OCI-LY1 (cell line): ENCODE measurements at regions not wholly inside any gene's neighbourhood (a gene's known extent, or its start where the extent isn't known, plus 50 kb on each side); places are given as distances from the start of the nearest gene placed in this dataset.
"Not testable (repeated sequence)": the region's sequence is repeated elsewhere in the genome, so short reads cannot be mapped to it uniquely, and the experiment has no call there.

Source experiments
- H2AFZ ChIP-seq: fragments of 200-600 bp; sonication (generic), shearing (Covaris generic); 2 replicates; pipeline ENCODE4 v1.6.0; 2014; ENCODE audit warnings: antibody characterized with exemption, mild to moderate bottlenecking, low read length
- H3F3A ChIP-seq: fragments of 200-600 bp; sonication (generic), shearing (Covaris generic); 2 replicates; pipeline ENCODE4 v1.6.0; 2014; ENCODE audit warnings: mild to moderate bottlenecking, antibody characterized with exemption, low read length, moderate library complexity; ENCODE audit not compliant: insufficient read depth
- H3K27ac ChIP-seq: fragments of 200-600 bp; sonication (generic); 2 replicates; pipeline ENCODE4 v1.5.1; 2014; ENCODE audit warnings: low read length, mixed run types, mild to moderate bottlenecking, low read depth; ENCODE audit not compliant: poor library complexity, severe bottlenecking
- H3K27me3 ChIP-seq: fragments of 200-600 bp; sonication (generic); 2 replicates; pipeline ENCODE4 v1.6.0; 2014; ENCODE audit warnings: antibody characterized with exemption, mild to moderate bottlenecking, low read length, moderate library complexity; ENCODE audit not compliant: insufficient read depth
- H3K36me3 ChIP-seq: fragments of 200-600 bp; sonication (generic); 2 replicates; pipeline ENCODE4 v1.6.1; 2014; ENCODE audit warnings: mild to moderate bottlenecking, antibody characterized with exemption, low read length, moderate library complexity, mixed read lengths; ENCODE audit not compliant: insufficient read depth
- H3K4me1 ChIP-seq: fragments of 200-600 bp; sonication (generic); 2 replicates; pipeline ENCODE4 v1.5.1; 2014; ENCODE audit warnings: mild to moderate bottlenecking, low read length, moderate library complexity; ENCODE audit not compliant: insufficient read depth, severe bottlenecking
- H3K4me2 ChIP-seq: fragments of 200-600 bp; sonication (generic), shearing (Covaris generic); 2 replicates; pipeline ENCODE4 v1.6.1; 2014; ENCODE audit warnings: low read length
- H3K4me3 ChIP-seq: fragments of 200-600 bp; sonication (generic); 2 replicates; pipeline ENCODE4 v1.5.1; 2014; ENCODE audit warnings: low read length, low read depth, mild to moderate bottlenecking, mixed read lengths; ENCODE audit not compliant: poor library complexity, severe bottlenecking
- H3K79me2 ChIP-seq: fragments of 200-600 bp; shearing (Covaris generic); 2 replicates; pipeline ENCODE4 v1.6.1; 2016; ENCODE audit warnings: mixed run types, low read length, mixed read lengths; ENCODE audit not compliant: insufficient read depth
- H3K9ac ChIP-seq: fragments of 200-600 bp; sonication (generic), shearing (Covaris generic); 2 replicates; pipeline ENCODE4 v1.6.1; 2014; ENCODE audit warnings: mild to moderate bottlenecking, low read length, mixed read lengths
- H3K9me2 ChIP-seq: fragments of 200-600 bp; sonication (generic), shearing (Covaris generic); 2 replicates; pipeline ENCODE4 v1.6.1; 2014; ENCODE audit warnings: low read depth, mild to moderate bottlenecking, low read length, mixed read lengths
- H3K9me3 ChIP-seq: fragments of 200-600 bp; shearing (Covaris generic); 2 replicates; pipeline ENCODE4 v1.6.1; 2014; ENCODE audit warnings: low read length, mixed read lengths
- H4K20me1 ChIP-seq: fragments of 200-600 bp; sonication (generic), shearing (Covaris generic); 2 replicates; pipeline ENCODE4 v1.6.0; 2016; ENCODE audit warnings: mild to moderate bottlenecking, low read length; ENCODE audit not compliant: insufficient read depth
- CTCF ChIP-seq: fragments of 200-600 bp; sonication (generic), shearing (Covaris generic); IDR thresholded peaks from 2 replicates; pipeline ENCODE4 v1.5.1; 2017; ENCODE audit warnings: mild to moderate bottlenecking, antibody characterized with exemption, low read length, moderate library complexity, mixed read lengths
- EZH2 ChIP-seq: fragments of 200-600 bp; sonication (generic), shearing (Covaris generic); IDR thresholded peaks from 2 replicates; pipeline ENCODE4 v1.8.0; 2017; ENCODE audit warnings: borderline replicate concordance, mixed run types, mild to moderate bottlenecking, antibody characterized with exemption, low read length, moderate library complexity, mixed read lengths

- Histone ChIP-seq H3K9me2 (no peaks in the 10 kb centered on the region), H3F3A (no peaks in the 10 kb centered on the region), H3K4me2 (no peak overlapping the region), H3K9ac (no peak overlapping the region), H3K27me3 (no peaks in the 10 kb centered on the region), H2AFZ (no peak overlapping the region), H3K4me3 (no peak overlapping the region), H3K79me2 (no peaks in the 10 kb centered on the region), H3K4me1 (no peaks in the 10 kb centered on the region), H3K36me3 (no peaks in the 10 kb centered on the region), H3K9me3 (no peaks in the 10 kb centered on the region), H4K20me1 (no peaks in the 10 kb centered on the region), H3K27ac (no peak overlapping the region)
- TF ChIP-seq CTCF (no peak), EZH2 (no peak)
Measured at GRCh38 chr5:126004636-126005035, 418.6 kb upstream of the GRAMD2B start.

GRCh38 chr5:126007841-126008240 is 415.4 kb upstream of the GRAMD2B start:
- H3K9me2 ChIP-seq: no peaks in the 10 kb centered on the region
- H2AFZ ChIP-seq: no peak overlapping the region
- no peak for TF ChIP-seq CTCF
- TF ChIP-seq EZH2: no peak

GRCh38 chr5:126009566-126009965 is 413.6 kb upstream of the GRAMD2B start:
- Histone ChIP-seq H3K9me3 (no peaks in the 10 kb centered on the region), H3K4me1 (no peaks in the 10 kb centered on the region), H3K9ac (no peak overlapping the region), H3K4me3 (no peak overlapping the region), H3F3A (no peaks in the 10 kb centered on the region), H3K4me2 (no peak overlapping the region), H3K79me2 (no peaks in the 10 kb centered on the region), H4K20me1 (no peaks in the 10 kb centered on the region), H2AFZ (no peak overlapping the region), H3K27ac (no peak overlapping the region), H3K27me3 (no peaks in the 10 kb centered on the region), H3K36me3 (no peaks in the 10 kb centered on the region), H3K9me2 (no peaks in the 10 kb centered on the region)
- no peak for TF ChIP-seq EZH2
- TF ChIP-seq CTCF: no peak

More at GRCh38 chr5:126007841-126008240, 415.4 kb upstream of the GRAMD2B start:
- Histone ChIP-seq H3K4me2 (no peak overlapping the region), H3K27ac (no peak overlapping the region), H3K4me1 (no peaks in the 10 kb centered on the region), H4K20me1 (no peaks in the 10 kb centered on the region), H3K9ac (no peak overlapping the region), H3F3A (no peaks in the 10 kb centered on the region), H3K27me3 (no peaks in the 10 kb centered on the region), H3K79me2 (no peaks in the 10 kb centered on the region), H3K36me3 (no peaks in the 10 kb centered on the region), H3K4me3 (no peak overlapping the region), H3K9me3 (no peaks in the 10 kb centered on the region)

- not testable (repeated sequence) for H3K4me1 ChIP-seq, H3F3A ChIP-seq
Measured at GRCh38 chr5:126011526-126011925, 411.7 kb upstream of the GRAMD2B start.

More at GRCh38 chr5:126011526-126011925, 411.7 kb upstream of the GRAMD2B start:
- not testable (repeated sequence) for H3K27ac ChIP-seq, H2AFZ ChIP-seq, H3K9ac ChIP-seq, H3K36me3 ChIP-seq, H3K4me2 ChIP-seq, H4K20me1 ChIP-seq, H3K9me3 ChIP-seq, H3K79me2 ChIP-seq, H3K4me3 ChIP-seq, H3K9me2 ChIP-seq, H3K27me3 ChIP-seq
